ENCODE measurements at regions not wholly inside any gene's neighbourhood (a gene's known extent, or its start where the extent isn't known, plus 50 kb on each side); places are given as distances from the start of the nearest gene placed in this dataset.

- no peak for DNase-seq
Observed at GRCh38 chr2:215681799-215682596, 246.1 kb upstream of the FN1 start.

GRCh38 chr2:215680605-215681598, 245.0 kb upstream of the FN1 start:
- no peak for DNase-seq

- no peak for DNase-seq
Observed at GRCh38 chr2:215678094-215678493, 242.2 kb upstream of the FN1 start.

- DNase-seq: no peak
Observed at GRCh38 chr2:215677481-215677880, 241.6 kb upstream of the FN1 start.

- no peak for DNase-seq
Observed at GRCh38 chr2:215672406-215672805, 236.5 kb upstream of the FN1 start.

GRCh38 chr2:215671691-215672090, 235.8 kb upstream of the FN1 start:
- no peak for DNase-seq

- DNase-seq: no peak
Observed at GRCh38 chr2:215671244-215671643, 235.4 kb upstream of the FN1 start.

GRCh38 chr2:215670396-215670795, 234.5 kb upstream of the FN1 start:
- DNase-seq: no peak

GRCh38 chr2:215668378-215668775, 232.5 kb upstream of the FN1 start:
- DNase-seq: no peak

- no peak for DNase-seq
Observed at GRCh38 chr2:215667585-215668377, 231.9 kb upstream of the FN1 start.

- DNase-seq: no peak
Observed at GRCh38 chr2:215664847-215665525, 229.1 kb upstream of the FN1 start.

GRCh38 chr2:215662715-215663114, 226.8 kb upstream of the FN1 start:
- DNase-seq: no peak

- no peak for DNase-seq
Observed at GRCh38 chr2:215660687-215661086, 224.8 kb upstream of the FN1 start.

GRCh38 chr2:215659650-215660049, 223.8 kb upstream of the FN1 start:
- DNase-seq: no peak

- no peak for DNase-seq
Observed at GRCh38 chr2:215658635-215659305, 222.9 kb upstream of the FN1 start.

- no peak for DNase-seq
Observed at GRCh38 chr2:215657844-215658243, 222.0 kb upstream of the FN1 start.

- DNase-seq: no peak
Observed at GRCh38 chr2:215654148-215654819, 218.4 kb upstream of the FN1 start.

GRCh38 chr2:215653344-215654030, 217.6 kb upstream of the FN1 start:
- DNase-seq: no peak

GRCh38 chr2:215652388-215652787, 216.5 kb upstream of the FN1 start:
- no peak for DNase-seq

- no peak for DNase-seq
Observed at GRCh38 chr2:215651412-215651811, 215.5 kb upstream of the FN1 start.

Data from bone marrow (tissue), 2 donors.